ENCODE measurements at regions not wholly inside any gene's neighbourhood (a gene's known extent, or its start where the extent isn't known, plus 50 kb on each side); places are given as distances from the start of the nearest gene placed in this dataset.

DNA sequence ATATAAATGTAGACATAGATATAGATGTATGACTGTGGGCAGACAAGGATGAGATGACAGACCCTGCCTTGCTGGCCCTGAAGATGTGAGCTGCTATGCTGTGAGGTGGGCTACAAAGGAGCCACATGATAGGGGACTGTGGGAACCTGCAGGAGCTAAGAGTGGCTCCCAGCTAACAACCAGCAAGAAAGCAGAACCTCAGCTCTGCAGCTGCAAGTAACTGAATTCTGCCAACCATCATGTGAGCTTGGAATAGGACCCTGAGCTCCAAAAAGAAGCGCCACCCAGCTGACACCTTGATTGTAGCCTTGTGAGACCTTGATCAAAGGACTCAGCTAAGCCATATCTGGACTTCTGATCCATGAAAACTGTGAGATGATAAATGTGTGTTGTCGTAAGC, 123.3 kb upstream of the GRM7 start:
- no peak overlapping the region for H3K4me3 ChIP-seq (ENCODE audit: low read depth, low read length)
- TF ChIP-seq, protein P1, sequence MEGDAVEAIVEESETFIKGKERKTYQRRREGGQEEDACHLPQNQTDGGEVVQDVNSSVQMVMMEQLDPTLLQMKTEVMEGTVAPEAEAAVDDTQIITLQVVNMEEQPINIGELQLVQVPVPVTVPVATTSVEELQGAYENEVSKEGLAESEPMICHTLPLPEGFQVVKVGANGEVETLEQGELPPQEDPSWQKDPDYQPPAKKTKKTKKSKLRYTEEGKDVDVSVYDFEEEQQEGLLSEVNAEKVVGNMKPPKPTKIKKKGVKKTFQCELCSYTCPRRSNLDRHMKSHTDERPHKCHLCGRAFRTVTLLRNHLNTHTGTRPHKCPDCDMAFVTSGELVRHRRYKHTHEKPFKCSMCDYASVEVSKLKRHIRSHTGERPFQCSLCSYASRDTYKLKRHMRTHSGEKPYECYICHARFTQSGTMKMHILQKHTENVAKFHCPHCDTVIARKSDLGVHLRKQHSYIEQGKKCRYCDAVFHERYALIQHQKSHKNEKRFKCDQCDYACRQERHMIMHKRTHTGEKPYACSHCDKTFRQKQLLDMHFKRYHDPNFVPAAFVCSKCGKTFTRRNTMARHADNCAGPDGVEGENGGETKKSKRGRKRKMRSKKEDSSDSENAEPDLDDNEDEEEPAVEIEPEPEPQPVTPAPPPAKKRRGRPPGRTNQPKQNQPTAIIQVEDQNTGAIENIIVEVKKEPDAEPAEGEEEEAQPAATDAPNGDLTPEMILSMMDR (IDR thresholded peaks at IDR 0.05; ENCODE audit: control insufficient read depth, extremely low read depth, insufficient read depth), result no peak
- no peak for DNase-seq (ENCODE audit: low read depth)

DNA sequence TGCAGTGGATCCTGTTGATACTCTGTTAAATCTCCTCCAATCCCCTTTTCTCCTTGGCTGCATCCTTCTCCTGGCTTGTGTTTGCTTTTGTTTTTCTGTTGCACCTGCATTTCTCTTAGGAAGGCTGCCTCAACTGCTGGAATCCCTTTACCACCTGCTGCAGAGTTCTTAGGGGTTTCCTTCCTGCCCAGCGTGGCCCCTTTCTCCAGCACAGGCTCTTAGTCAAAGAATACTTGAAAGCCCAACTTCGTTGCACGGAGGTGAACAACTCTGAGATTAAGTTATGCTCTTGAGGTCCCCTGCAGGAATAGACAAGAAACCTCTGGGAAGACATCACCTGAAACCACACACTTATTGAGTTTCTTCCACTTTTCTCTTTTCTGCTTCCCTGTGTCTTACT, 121.6 kb upstream of the GRM7 start:
- TF ChIP-seq, protein P1 (IDR thresholded peaks at IDR 0.05; ENCODE audit: control insufficient read depth, extremely low read depth, insufficient read depth), result no peak
- no peak for DNase-seq (ENCODE audit: low read depth)
- no peak overlapping the region for H3K4me3 ChIP-seq (ENCODE audit: low read depth, low read length)

DNA sequence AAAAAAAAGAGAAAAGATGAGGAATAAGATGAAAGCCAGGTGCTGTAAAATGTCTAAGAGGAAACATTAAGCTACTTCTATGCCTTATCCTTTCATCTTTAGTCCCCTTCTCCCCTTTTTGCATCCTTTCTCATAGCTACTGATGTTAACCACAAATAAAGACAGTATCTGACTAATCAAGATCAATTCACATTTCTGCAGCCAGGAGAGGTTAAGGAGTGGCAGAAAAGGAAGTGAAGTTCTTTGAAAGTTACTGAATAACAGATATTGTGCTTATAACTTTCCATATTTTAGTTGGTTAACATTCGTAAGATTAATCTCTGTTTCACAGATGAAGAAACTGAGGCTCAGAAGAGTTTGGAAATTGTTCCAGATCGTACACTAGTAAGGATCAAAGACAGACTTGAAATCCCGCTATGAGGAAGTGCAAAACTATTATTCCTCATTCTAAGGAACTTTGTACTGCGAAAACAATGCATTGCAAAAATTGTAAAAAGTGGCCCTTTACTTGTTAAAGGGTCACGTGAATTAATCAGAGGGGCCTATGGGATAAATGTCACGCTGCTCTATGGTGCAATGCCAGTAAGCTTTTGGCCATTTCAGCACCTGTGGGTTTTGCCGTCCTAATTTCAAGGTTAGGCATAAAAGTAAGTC, 117.7 kb upstream of the GRM7 start:
- no peak overlapping the region for H3K4me3 ChIP-seq (ENCODE audit: low read depth, low read length)
- no peak for DNase-seq (ENCODE audit: low read depth)
- TF ChIP-seq, protein P1 (IDR thresholded peaks at IDR 0.05; ENCODE audit: control insufficient read depth, extremely low read depth, insufficient read depth), result no peak

DNA sequence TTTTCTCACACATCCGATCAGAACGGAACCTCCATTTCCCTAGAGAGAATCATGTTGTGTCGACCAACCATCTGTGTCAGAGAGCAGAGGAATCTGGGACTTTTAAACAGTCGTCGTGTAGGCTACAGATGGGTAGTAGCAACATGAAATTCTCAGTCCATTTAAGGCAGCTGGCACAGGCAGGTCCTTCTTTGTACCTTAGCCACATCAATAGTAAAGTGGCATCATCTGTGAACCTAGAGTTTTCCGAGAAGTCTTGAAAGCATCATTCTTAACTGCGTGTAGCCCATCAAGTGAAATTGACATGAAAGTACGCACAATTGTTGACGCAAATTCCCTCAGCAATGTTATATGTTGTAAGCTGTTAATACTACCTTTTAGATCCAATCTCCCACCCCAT, 114.5 kb upstream of the GRM7 start:
- DNase-seq (ENCODE audit: low read depth), result no peak
- TF ChIP-seq, protein P1 (IDR thresholded peaks at IDR 0.05; ENCODE audit: control insufficient read depth, extremely low read depth, insufficient read depth), result no peak
- H3K4me3 ChIP-seq (ENCODE audit: low read depth, low read length), result no peak overlapping the region

DNA sequence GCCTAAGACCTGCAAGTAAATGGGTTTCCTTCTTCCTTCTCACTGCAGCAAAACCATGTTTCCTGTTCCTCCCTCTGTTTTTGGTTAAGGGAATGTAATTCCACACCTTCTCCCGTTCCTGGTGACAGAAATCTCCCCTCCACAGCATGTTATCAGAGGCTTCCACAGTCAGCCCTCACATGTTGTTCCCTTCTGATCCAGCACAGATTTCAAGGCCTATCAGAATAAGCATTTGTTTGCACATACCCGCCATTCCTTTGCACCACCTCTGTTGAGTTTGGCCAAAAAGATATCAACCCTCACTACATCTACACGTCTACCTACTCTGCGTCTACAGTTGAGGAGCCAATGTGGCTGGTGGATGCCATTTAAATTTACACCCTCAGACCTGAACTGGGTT, 113.9 kb upstream of the GRM7 start:
- H3K4me3 ChIP-seq (ENCODE audit: low read depth, low read length), result no peak overlapping the region
- no peak for DNase-seq (ENCODE audit: low read depth)
- TF ChIP-seq, protein P1 (IDR thresholded peaks at IDR 0.05; ENCODE audit: control insufficient read depth, extremely low read depth, insufficient read depth), result no peak

DNA sequence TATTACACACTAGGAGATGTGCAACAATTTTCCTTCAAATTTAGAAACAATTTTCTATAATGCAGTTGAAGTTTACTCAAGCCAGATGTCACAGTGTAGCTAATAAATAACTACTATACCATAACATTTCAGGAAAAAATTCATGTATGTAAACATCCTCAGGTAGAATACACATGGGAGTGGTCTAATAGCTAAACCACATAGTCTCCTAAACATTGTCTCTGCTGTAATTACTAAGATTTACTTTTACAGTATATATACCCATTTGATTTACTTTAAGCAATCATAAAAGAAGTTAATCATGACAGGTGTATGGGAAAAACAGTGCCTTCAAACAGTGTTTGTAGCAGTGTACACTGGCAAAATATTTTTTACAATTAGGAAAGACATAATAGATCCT, 110.1 kb upstream of the GRM7 start:
- DNase-seq (ENCODE audit: low read depth), result no peak
- no peak overlapping the region for H3K4me3 ChIP-seq (ENCODE audit: low read depth, low read length)
- TF ChIP-seq, protein P1 (IDR thresholded peaks at IDR 0.05; ENCODE audit: control insufficient read depth, extremely low read depth, insufficient read depth), result no peak

DNA sequence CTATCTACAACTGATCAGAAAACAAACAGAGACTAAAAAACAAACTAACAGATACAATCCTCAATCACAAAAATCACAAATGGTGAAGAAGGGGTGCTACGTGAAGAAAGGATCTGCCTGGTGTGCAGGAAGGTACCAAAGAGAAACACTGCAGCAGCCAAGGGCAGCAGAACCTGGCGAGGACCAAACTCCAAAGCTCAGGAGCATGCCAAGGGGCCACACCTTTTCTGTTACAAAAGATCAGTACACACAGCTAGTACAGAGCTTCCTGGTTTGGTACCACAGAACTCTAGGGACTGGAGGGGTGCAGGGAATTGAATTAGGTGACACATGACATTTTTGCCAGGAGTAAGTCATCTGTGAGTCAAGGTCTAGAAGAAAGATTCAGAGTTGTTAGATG, 107.4 kb upstream of the GRM7 start:
- TF ChIP-seq, protein P1 (IDR thresholded peaks at IDR 0.05; ENCODE audit: control insufficient read depth, extremely low read depth, insufficient read depth), result no peak
- no peak overlapping the region for H3K4me3 ChIP-seq (ENCODE audit: low read depth, low read length)
- no peak for DNase-seq (ENCODE audit: low read depth)

DNA sequence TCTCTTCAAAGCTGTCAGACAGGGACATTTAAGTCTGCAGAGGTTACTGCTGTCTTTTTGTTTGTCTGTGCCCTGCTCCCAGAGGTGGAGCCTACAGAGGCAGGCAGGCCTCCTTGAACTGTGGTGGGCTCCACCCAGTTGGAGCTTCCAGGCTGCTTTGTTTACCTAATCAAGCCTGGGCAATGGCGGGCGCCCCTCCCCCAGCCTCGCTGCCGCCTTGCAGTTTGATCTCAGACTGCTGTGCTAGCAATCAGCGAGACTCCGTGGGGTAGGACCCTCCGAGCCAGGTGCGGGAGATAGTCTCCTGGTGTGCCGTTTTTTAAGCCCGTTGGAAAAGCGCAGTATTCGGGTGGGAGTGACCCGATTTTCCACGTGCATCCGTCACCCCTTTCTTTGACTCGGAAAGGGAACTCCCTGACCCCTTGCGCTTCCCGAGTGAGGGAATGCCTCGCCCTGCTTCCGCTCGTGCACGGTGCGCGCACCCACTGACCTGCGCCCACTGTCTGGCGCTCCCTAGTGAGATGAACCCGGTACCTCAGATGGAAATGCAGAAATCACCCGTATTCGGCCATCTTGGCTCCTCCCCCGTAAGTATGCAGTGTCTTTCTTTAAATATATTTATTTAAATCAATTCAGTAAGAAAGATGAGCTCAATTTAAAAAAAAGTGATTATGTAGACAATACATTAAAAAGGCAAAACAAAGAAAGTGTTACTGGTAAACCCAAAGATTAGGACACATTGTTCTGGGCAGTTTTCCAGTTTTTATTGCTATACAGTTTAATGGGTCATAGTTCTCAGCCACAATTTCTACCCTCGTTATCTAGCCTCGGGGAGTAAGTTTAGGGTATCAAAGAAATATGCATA, 91.2 kb upstream of the GRM7 start:
- peak overlapping the region; percentile 15; the same call in 1 of the 2 replicates for H3K4me3 ChIP-seq (ENCODE audit: low read depth, low read length)
- DNase-seq (ENCODE audit: low read depth), result peak; percentile 33
